Activated B cell treated with CpG ODN at 0.5 μM for 24 hours (primary cell): ENCODE measurements at regions not wholly inside any gene's neighbourhood (a gene's known extent, or its start where the extent isn't known, plus 50 kb on each side); places are given as distances from the start of the nearest gene placed in this dataset.
"Not testable (repeated sequence)": the region's sequence is repeated elsewhere in the genome, so short reads cannot be mapped to it uniquely, and the experiment has no call there.

Source experiments
- ATAC-seq: fragments of 200-7000 bp; cut with Tn5 transposase; one replicate; pipeline ENCODE4 v1.10.0; 2021; ENCODE audit warnings: low read depth, mild to moderate bottlenecking, moderate library complexity
- CTCF ChIA-PET: fragments of 350-600 bp; sonication (Branson Sonifier 250); formaldehyde crosslinking; loops from one replicate; lab custom pipeline; 2021; ENCODE audit warnings: antibody characterized with exemption; lab: Charles Lee
- POLR2A ChIA-PET: fragments of 350-600 bp; sonication (Branson Sonifier 250); formaldehyde crosslinking; loops from one replicate; lab custom pipeline; 2021; ENCODE audit warnings: antibody characterized with exemption; lab: Charles Lee
- DNase-seq: peaks from one replicate; pipeline ENCODE4 v3.0.0; 2022
- H3K27ac Mint-ChIP-seq: one replicate; pipeline ENCODE4 v1.8.0; 2020; ENCODE audit warnings: mixed read lengths
- H3K27me3 Mint-ChIP-seq: one replicate; pipeline ENCODE4 v1.8.0; 2021; ENCODE audit warnings: mixed read lengths
- H3K36me3 Mint-ChIP-seq: one replicate; pipeline ENCODE4 v1.8.0; 2021; ENCODE audit warnings: low read depth, mixed read lengths
- H3K4me1 Mint-ChIP-seq: one replicate; pipeline ENCODE4 v1.8.0; 2021; ENCODE audit warnings: mixed read lengths
- H3K4me3 Mint-ChIP-seq: one replicate; pipeline ENCODE4 v1.8.0; 2020; ENCODE audit warnings: mild to moderate bottlenecking, mixed read lengths
- H3K9me3 Mint-ChIP-seq: one replicate; pipeline ENCODE4 v1.8.0; 2020; ENCODE audit warnings: mixed read lengths
- intact Hi-C: fragments of 100-400 bp; cut with micrococcal nuclease; formaldehyde crosslinking; loops from one replicate; pipeline ENCODE4 v1.15.1; 2024
- TF ChIP-seq, protein P1 (sequence below): fragments of 200-600 bp; IDR thresholded peaks from one replicate; pipeline ENCODE4 v1.8.0; 2022; ENCODE audit warnings: antibody characterized with exemption, mild to moderate bottlenecking

DNA sequence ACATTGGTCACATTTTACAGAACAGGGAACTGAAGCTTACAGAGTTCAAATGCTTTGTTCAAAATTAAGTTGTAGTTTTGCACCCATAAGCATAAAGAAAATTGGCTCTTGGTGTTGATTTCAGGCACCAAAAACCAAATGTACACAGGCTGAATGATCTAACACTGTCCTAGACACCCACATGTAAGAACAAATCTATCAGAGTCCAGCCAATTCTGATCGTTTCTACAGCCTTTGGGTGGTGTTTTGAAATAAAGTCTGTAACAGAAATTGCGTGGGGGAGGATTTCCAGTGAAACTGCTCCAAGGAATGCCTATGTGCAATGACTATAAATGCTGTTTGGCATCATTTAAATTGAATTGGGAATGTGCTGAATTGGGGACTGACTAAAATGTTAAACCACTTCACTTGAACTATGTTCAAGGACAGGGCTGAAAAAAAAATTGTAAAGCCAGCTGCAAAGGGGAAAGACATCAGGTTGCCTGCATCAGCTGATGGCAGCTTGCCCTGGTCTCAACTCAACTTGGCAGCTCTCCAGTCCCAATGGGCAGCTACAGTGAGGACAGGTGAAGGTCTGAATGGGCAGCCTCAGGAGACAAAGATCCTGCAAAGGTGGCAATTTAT lies 92.2 kb upstream of the TRPC7 start:
- no peaks in the 10 kb centered on the region for H3K9me3 Mint-ChIP-seq
- H3K4me3 Mint-ChIP-seq: no peak overlapping the region
- no peaks in the 10 kb centered on the region for H3K27me3 Mint-ChIP-seq
- no peak for DNase-seq
- no peak for ATAC-seq
- CTCF ChIA-PET: no interaction called here
- H3K36me3 Mint-ChIP-seq: no peaks in the 10 kb centered on the region
- TF ChIP-seq, protein P1, sequence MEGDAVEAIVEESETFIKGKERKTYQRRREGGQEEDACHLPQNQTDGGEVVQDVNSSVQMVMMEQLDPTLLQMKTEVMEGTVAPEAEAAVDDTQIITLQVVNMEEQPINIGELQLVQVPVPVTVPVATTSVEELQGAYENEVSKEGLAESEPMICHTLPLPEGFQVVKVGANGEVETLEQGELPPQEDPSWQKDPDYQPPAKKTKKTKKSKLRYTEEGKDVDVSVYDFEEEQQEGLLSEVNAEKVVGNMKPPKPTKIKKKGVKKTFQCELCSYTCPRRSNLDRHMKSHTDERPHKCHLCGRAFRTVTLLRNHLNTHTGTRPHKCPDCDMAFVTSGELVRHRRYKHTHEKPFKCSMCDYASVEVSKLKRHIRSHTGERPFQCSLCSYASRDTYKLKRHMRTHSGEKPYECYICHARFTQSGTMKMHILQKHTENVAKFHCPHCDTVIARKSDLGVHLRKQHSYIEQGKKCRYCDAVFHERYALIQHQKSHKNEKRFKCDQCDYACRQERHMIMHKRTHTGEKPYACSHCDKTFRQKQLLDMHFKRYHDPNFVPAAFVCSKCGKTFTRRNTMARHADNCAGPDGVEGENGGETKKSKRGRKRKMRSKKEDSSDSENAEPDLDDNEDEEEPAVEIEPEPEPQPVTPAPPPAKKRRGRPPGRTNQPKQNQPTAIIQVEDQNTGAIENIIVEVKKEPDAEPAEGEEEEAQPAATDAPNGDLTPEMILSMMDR: no peak
- POLR2A ChIA-PET: no interaction called here
- intact Hi-C loops: no loop called here
- no peak overlapping the region for H3K27ac Mint-ChIP-seq
- H3K4me1 Mint-ChIP-seq: no peaks in the 10 kb centered on the region

DNA sequence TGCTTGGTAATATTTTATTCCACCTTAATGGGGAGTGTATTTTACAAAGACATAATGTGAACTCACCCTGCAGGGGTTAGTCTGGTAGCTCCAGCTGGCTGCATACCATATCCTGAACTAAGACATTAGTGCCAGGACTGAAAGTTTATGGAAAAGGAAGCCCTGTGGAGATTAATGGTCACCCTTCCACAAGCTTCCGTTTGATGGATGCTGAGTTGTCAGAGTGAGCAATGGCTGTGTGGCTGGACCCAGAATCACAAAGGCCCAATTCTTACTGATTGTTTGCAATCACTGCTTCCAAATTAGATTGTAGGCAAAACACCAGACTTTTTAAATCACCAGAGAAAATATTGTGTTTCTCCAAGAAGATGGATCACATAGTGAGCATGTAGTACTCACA lies 90.1 kb upstream of the TRPC7 start:
- POLR2A ChIA-PET: no interaction called here
- TF ChIP-seq, protein P1: no peak
- Mint-ChIP-seq H3K9me3 (no peaks in the 10 kb centered on the region), H3K4me1 (no peaks in the 10 kb centered on the region), H3K4me3 (no peak overlapping the region), H3K27me3 (no peaks in the 10 kb centered on the region), H3K27ac (no peak overlapping the region), H3K36me3 (no peaks in the 10 kb centered on the region)
- CTCF ChIA-PET: no interaction called here
- DNase-seq (no peak), ATAC-seq (no peak)
- intact Hi-C loops: no loop called here

DNA sequence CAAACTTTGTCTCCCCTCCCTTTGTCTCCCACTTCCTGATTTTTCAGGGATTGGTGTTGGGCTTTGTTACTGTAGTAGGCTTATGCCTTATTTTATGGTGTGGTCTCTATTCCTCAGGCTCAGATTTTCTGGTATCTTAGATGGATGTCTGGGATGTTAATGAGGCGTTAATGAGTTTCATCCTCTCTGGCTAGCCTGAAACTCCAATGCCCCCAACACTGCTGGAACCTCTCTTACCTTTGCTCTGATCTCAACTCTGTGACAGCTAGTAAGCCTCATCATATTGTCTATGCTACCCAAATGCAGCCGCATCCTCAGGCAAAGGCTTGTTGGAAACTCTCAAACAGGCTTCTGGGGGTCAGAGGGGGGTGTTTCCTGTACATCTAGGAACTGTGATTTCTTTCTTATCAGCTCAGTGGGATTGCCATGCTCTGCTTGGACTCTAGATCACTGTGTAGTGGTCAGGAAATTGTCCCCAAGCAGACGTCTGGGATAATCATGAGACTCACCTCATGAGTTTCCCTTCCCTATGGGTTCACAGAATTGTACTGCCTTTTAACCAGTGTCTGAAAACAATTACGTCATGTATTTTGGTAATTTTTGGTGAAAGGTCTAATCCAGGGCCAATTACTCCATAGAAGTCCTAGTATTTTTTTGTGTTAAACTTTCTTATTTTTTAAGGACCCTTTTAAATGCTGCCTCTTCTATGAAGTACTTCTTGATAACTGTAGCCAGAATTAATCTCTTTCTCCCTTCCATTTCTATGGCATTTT lies 88.8 kb upstream of the TRPC7 start:
- H3K4me1 Mint-ChIP-seq: no peaks in the 10 kb centered on the region
- intact Hi-C loops: no loop called here
- TF ChIP-seq, protein P1: no peak
- H3K9me3 Mint-ChIP-seq: no peaks in the 10 kb centered on the region
- H3K4me3 Mint-ChIP-seq: no peak overlapping the region
- H3K27me3 Mint-ChIP-seq: no peaks in the 10 kb centered on the region
- ATAC-seq: no peak
- H3K36me3 Mint-ChIP-seq: no peaks in the 10 kb centered on the region
- CTCF ChIA-PET: no interaction called here
- DNase-seq: no peak
- POLR2A ChIA-PET: no interaction called here
- no peak overlapping the region for H3K27ac Mint-ChIP-seq

DNA sequence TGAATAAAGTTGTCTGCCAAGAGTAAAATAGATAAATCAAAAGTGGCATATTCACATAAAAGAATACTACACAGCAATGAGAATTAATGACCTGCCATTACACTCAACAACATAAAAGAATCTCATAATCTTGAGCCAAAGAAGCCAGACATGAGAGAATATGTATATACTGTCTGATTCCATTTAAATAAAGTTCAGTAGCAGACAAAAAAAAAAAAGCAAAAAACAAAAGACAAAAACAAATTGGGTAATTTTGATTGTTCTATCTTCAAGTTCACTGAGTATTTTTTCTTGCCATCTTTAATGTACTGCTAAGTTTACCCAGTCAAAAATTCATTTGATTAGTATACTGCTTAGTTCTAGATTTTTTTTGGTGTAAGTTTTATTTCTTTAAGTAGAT lies 87.9 kb upstream of the TRPC7 start:
- no peaks in the 10 kb centered on the region for H3K36me3 Mint-ChIP-seq
- H3K4me3 Mint-ChIP-seq: no peak overlapping the region
- TF ChIP-seq, protein P1: no peak
- ChIA-PET CTCF (no interaction called here), POLR2A (no interaction called here)
- H3K27me3 Mint-ChIP-seq: no peaks in the 10 kb centered on the region
- ATAC-seq (no peak), DNase-seq (no peak)
- intact Hi-C loops: no loop called here
- no peaks in the 10 kb centered on the region for H3K9me3 Mint-ChIP-seq
- no peak overlapping the region for H3K27ac Mint-ChIP-seq
- no peaks in the 10 kb centered on the region for H3K4me1 Mint-ChIP-seq

DNA sequence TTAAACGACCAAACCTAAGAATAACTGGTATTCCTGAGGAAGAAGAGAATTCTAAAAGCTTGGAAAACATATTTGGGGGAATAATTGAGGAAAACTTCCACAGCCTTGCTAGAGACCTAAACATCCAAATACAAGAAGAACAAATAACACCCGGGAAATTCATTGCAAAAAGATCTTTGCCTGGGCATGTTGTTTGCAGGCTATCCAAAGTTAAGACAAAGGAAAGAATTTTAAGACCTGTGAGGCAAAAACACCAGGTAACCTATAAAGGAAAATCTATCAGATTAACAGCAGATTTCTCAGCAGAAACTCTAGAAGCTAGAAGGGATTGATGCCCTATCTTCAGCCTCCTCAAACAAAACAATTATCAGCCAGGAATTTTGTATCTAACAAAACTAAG lies 82.2 kb upstream of the TRPC7 start:
- H3K36me3 Mint-ChIP-seq, CTCF ChIA-PET, H3K9me3 Mint-ChIP-seq, H3K4me1 Mint-ChIP-seq, DNase-seq, POLR2A ChIA-PET, H3K27ac Mint-ChIP-seq, H3K4me3 Mint-ChIP-seq, H3K27me3 Mint-ChIP-seq, ATAC-seq, intact Hi-C loops: not testable (repeated sequence)
